Prostate gland (tissue), 2 donors: ENCODE measurements at regions not wholly inside any gene's neighbourhood (a gene's known extent, or its start where the extent isn't known, plus 50 kb on each side); places are given as distances from the start of the nearest gene placed in this dataset.

Source experiments
- DNase-seq: peaks from one replicate; pipeline ENCODE4 v3.0.0-alpha.2; 2019; ENCODE audit warnings: low spot score
- H3K27ac ChIP-seq, 2 donors: fragments of 200-600 bp; sonication (generic); 2 replicates each; pipeline ENCODE4 v1.5.1; 2017 to 2019
- H3K27me3 ChIP-seq: fragments of 200-600 bp; sonication (generic); replicated peaks from 2 replicates; pipeline ENCODE4 v1.5.1; 2019; ENCODE audit not compliant: insufficient read depth
- H3K36me3 ChIP-seq, 2 donors: fragments of 200-600 bp; sonication (generic); 1 replicate in 1 of 2; 2 replicates in 1 of 2; pipeline versions ENCODE4 v1.5.1 to v1.8.1; 2017 to 2019
- H3K4me1 ChIP-seq: fragments of 200-600 bp; sonication (generic); replicated peaks from 2 replicates; pipeline ENCODE4 v1.5.1; 2019
- H3K4me3 ChIP-seq, 2 donors: fragments of 200-600 bp; sonication (generic); 2 replicates each; pipeline ENCODE4 v1.5.1; 2017 to 2019
- H3K9me3 ChIP-seq: fragments of 200-600 bp; sonication (generic); 2 replicates; pipeline ENCODE4 v1.5.1; 2017
- CTCF ChIP-seq, 4 experiments: fragments of 200-600 bp in 2 of 4; fragments of 450-650 bp in 2 of 4; sonication (generic) in 2 of 4; IDR thresholded peaks; 1 replicate in 3 of 4; 2 replicates in 1 of 4; pipeline ENCODE4 v1.5.1; 2016 to 2019; ENCODE audit warnings: antibody characterized with exemption in 4 of 4, mild to moderate bottlenecking in 2 of 4, moderate library complexity in 2 of 4
- POLR2A ChIP-seq: fragments of 450-650 bp; IDR thresholded peaks from one replicate; pipeline ENCODE4 v1.6.1; 2016; ENCODE audit warnings: antibody characterized with exemption, mild to moderate bottlenecking
- POLR2AphosphoS5 ChIP-seq: sonication (generic); formaldehyde crosslinking; IDR thresholded peaks from one replicate; pipeline ENCODE4 v1.6.1; 2017; ENCODE audit warnings: antibody characterized with exemption
- WGBS: methylation state at CpG from one replicate; pipeline ENCODE4 v1.1.5; 2018; 5-methylcytosine and 5-hydroxymethylcytosine counted together
- intact Hi-C: fragments of 100-400 bp; cut with DNase I; formaldehyde crosslinking; loops from one replicate; pipeline ENCODE4 v1.14.2; 2022

- no peak for TF ChIP-seq POLR2AphosphoS5
- no peak for TF ChIP-seq POLR2A
- TF ChIP-seq CTCF (IDR thresholded peaks at IDR 0.05): no peak
- Histone ChIP-seq H3K27me3 (no peaks in the 10 kb centered on the region), H3K36me3 (no peaks in the 10 kb centered on the region), H3K4me1 (no peaks in the 10 kb centered on the region), H3K27ac (no peak overlapping the region), H3K4me3 (no peak overlapping the region), H3K9me3 (no peaks in the 10 kb centered on the region)
- intact Hi-C loops: no loop called here
- no peak for DNase-seq
- 48% methylated on average over 2 of the region's 2 CpGs for WGBS
These were observed 144.9 kb downstream of the FHIP1A start for GRCh38 chr4:151553874-151554273.

- Histone ChIP-seq H3K9me3 (no peaks in the 10 kb centered on the region), H3K27ac (no peak overlapping the region), H3K27me3 (no peaks in the 10 kb centered on the region), H3K36me3 (no peaks in the 10 kb centered on the region), H3K4me1 (no peaks in the 10 kb centered on the region), H3K4me3 (no peak overlapping the region)
- WGBS: 32% methylated on average over 1 of the region's 1 CpG
- TF ChIP-seq POLR2AphosphoS5: no peak
- TF ChIP-seq CTCF (IDR thresholded peaks at IDR 0.05): no peak
- TF ChIP-seq POLR2A: no peak
- DNase-seq: no peak
- intact Hi-C loops: no loop called here
These were observed 146.4 kb downstream of the FHIP1A start for GRCh38 chr4:151555151-151555945.

GRCh38 chr4:151558496-151559113, 149.6 kb downstream of the FHIP1A start:
- Histone ChIP-seq H3K36me3 (no peaks in the 10 kb centered on the region), H3K27me3 (no peaks in the 10 kb centered on the region), H3K4me1 (no peaks in the 10 kb centered on the region), H3K4me3 (no peak overlapping the region), H3K27ac (no peak overlapping the region), H3K9me3 (no peaks in the 10 kb centered on the region)
- DNase-seq: no peak
- 95% methylated on average over 3 of the region's 3 CpGs for WGBS
- no peak for TF ChIP-seq CTCF (IDR thresholded peaks at IDR 0.05)
- no peak for TF ChIP-seq POLR2A
- TF ChIP-seq POLR2AphosphoS5: no peak
- intact Hi-C loops: no loop called here

GRCh38 chr4:151559595-151559994, 150.6 kb downstream of the FHIP1A start:
- DNase-seq: no peak
- WGBS: 79% methylated on average over 2 of the region's 2 CpGs
- Histone ChIP-seq H3K9me3 (no peaks in the 10 kb centered on the region), H3K4me1 (no peaks in the 10 kb centered on the region), H3K27me3 (no peaks in the 10 kb centered on the region), H3K27ac (no peak overlapping the region), H3K4me3 (no peak overlapping the region), H3K36me3 (no peaks in the 10 kb centered on the region)
- TF ChIP-seq POLR2A: no peak
- TF ChIP-seq POLR2AphosphoS5: no peak
- TF ChIP-seq CTCF (IDR thresholded peaks at IDR 0.05): no peak
- intact Hi-C loops: no loop called here
